Testis (tissue), 2 donors: ENCODE measurements at regions not wholly inside any gene's neighbourhood (a gene's known extent, or its start where the extent isn't known, plus 50 kb on each side); places are given as distances from the start of the nearest gene placed in this dataset.

Experiments used
- DNase-seq: peaks from one replicate; pipeline ENCODE4 v3.0.0-alpha.2; 2019
- H3K27ac ChIP-seq, 2 donors: fragments of 200-600 bp; sonication (generic); one replicate each; pipeline ENCODE4 v1.5.1; 2019
- H3K27me3 ChIP-seq: fragments of 200-600 bp; sonication (generic); one replicate; pipeline ENCODE4 v1.5.1; 2019
- H3K36me3 ChIP-seq: fragments of 200-600 bp; sonication (generic); one replicate; pipeline ENCODE4 v1.5.1; 2017; ENCODE audit warnings: low read depth; ENCODE audit errors: missing control alignments
- H3K4me1 ChIP-seq: fragments of 200-600 bp; sonication (generic); one replicate; pipeline ENCODE4 v1.5.1; 2019
- H3K4me3 ChIP-seq, 2 donors: fragments of 200-600 bp; sonication (generic); one replicate each; pipeline ENCODE4 v1.5.1; 2017 to 2019
- H3K9me3 ChIP-seq: fragments of 200-600 bp; sonication (generic); one replicate; pipeline ENCODE4 v1.5.1; 2017
- CTCF ChIP-seq, 3 experiments: fragments of 450-650 bp in 2 of 3; fragments of 200-600 bp in 1 of 3; sonication (generic) in 1 of 3; IDR thresholded peaks; one replicate each; pipeline ENCODE4 v1.5.1; 2016 to 2019; ENCODE audit warnings: antibody characterized with exemption in 3 of 3, mild to moderate bottlenecking in 2 of 3, moderate library complexity in 1 of 3
- POLR2A ChIP-seq: fragments of 450-650 bp; IDR thresholded peaks from one replicate; pipeline ENCODE4 v1.6.1; 2017; ENCODE audit warnings: antibody characterized with exemption, mild to moderate bottlenecking, moderate library complexity
- WGBS, 2 donors: methylation state at CpG; one replicate each; pipeline ENCODE4 v1.1.5; 2018; 5-methylcytosine and 5-hydroxymethylcytosine counted together
- intact Hi-C: fragments of 100-400 bp; cut with DNase I; formaldehyde crosslinking; loops from one replicate; pipeline ENCODE4 v1.15.1; 2023; ENCODE audit warnings: low total_unique reads

GRCh38 chr12:91677556-91677955, 468.1 kb downstream of the BTG1 start:
- 93 to 100% methylated on average over 1 of the region's 1 CpG for WGBS, 2 donors
- Histone ChIP-seq H3K4me3 (no peak overlapping the region), H3K27me3 (no peaks in the 10 kb centered on the region), H3K36me3 (no peaks in the 10 kb centered on the region), H3K4me1 (no peaks in the 10 kb centered on the region), H3K9me3 (no peaks in the 10 kb centered on the region), H3K27ac (no peak overlapping the region)
- no peak for DNase-seq
- TF ChIP-seq CTCF (IDR thresholded peaks at IDR 0.05): no peak
- no peak for TF ChIP-seq POLR2A
- intact Hi-C loops: no loop called here

GRCh38 chr12:91675401-91675800, 470.2 kb downstream of the BTG1 start:
- Histone ChIP-seq H3K4me3 (no peak overlapping the region), H3K27ac (peak overlapping the region in 1 of 2 donors; percentile 12), H3K9me3 (no peaks in the 10 kb centered on the region), H3K4me1 (no peaks in the 10 kb centered on the region), H3K36me3 (no peaks in the 10 kb centered on the region), H3K27me3 (no peaks in the 10 kb centered on the region)
- DNase-seq: no peak
- TF ChIP-seq POLR2A (no peak), CTCF (IDR thresholded peaks at IDR 0.05) (no peak)
- intact Hi-C loops: no loop called here
- WGBS, 2 donors: 72% methylated on average over 2 of the region's 2 CpGs

- DNase-seq: no peak
- Histone ChIP-seq H3K9me3 (no peaks in the 10 kb centered on the region), H3K27ac (no peak overlapping the region), H3K4me3 (no peak overlapping the region), H3K4me1 (no peaks in the 10 kb centered on the region), H3K27me3 (no peaks in the 10 kb centered on the region), H3K36me3 (no peaks in the 10 kb centered on the region)
- TF ChIP-seq POLR2A (no peak), CTCF (IDR thresholded peaks at IDR 0.05) (no peak)
- intact Hi-C loops: no loop called here
- 60 to 67% methylated on average over 1 of the region's 1 CpG for WGBS, 2 donors
These were observed 473.5 kb downstream of the BTG1 start for GRCh38 chr12:91672130-91672529.

GRCh38 chr12:91667694-91668093, 478.0 kb downstream of the BTG1 start:
- WGBS, 2 donors: 68 to 80% methylated on average over 2 of the region's 2 CpGs
- Histone ChIP-seq H3K27me3 (no peaks in the 10 kb centered on the region), H3K9me3 (no peaks in the 10 kb centered on the region), H3K36me3 (no peaks in the 10 kb centered on the region), H3K4me3 (no peak overlapping the region), H3K27ac (no peak overlapping the region), H3K4me1 (no peaks in the 10 kb centered on the region)
- DNase-seq: no peak
- TF ChIP-seq POLR2A (no peak), CTCF (IDR thresholded peaks at IDR 0.05) (no peak)
- intact Hi-C loops: no loop called here

GRCh38 chr12:91663744-91664143, 481.1 kb upstream of the DCN start:
- DNase-seq: no peak
- Histone ChIP-seq H3K36me3 (no peaks in the 10 kb centered on the region), H3K9me3 (no peaks in the 10 kb centered on the region), H3K4me1 (no peaks in the 10 kb centered on the region), H3K27ac (no peak overlapping the region), H3K4me3 (no peak overlapping the region), H3K27me3 (no peaks in the 10 kb centered on the region)
- intact Hi-C loops: no loop called here
- 80 to 87% methylated on average over 4 of the region's 4 CpGs for WGBS, 2 donors
- TF ChIP-seq CTCF (IDR thresholded peaks at IDR 0.05): no peak
- no peak for TF ChIP-seq POLR2A
